K562 (cell line): ENCODE measurements at regions not wholly inside any gene's neighbourhood (a gene's known extent, or its start where the extent isn't known, plus 50 kb on each side); places are given as distances from the start of the nearest gene placed in this dataset.

ENCODE experiments used
- ATF3 ChIP-seq, 2 experiments: fragments of 450-650 bp in 1 of 2; sonication (generic) in 1 of 2; formaldehyde crosslinking in 1 of 2; IDR thresholded peaks in 1 of 2; conservative IDR thresholded peaks in 1 of 2; 2 replicates each; pipeline versions ENCODE4 v1.6.1 to v1.8.1; 2016 to 2023; ENCODE audit warnings: mild to moderate bottlenecking in 2 of 2, moderate library complexity in 2 of 2, inconsistent platforms in 1 of 2, missing genetic modification reagents in 1 of 2
- FOXA3 ChIP-seq, 2 experiments: fragments of 450-650 bp in 1 of 2; sonication (generic) in 1 of 2; formaldehyde crosslinking; IDR thresholded peaks in 1 of 2; conservative IDR thresholded peaks in 1 of 2; 2 replicates each; pipeline versions ENCODE4 v1.4.0 to v1.8.0; 2020 to 2022; ENCODE audit warnings: mild to moderate bottlenecking in 2 of 2, missing genetic modification reagents in 1 of 2
- USF1 ChIP-seq: sonication (generic); formaldehyde crosslinking; IDR thresholded peaks from 2 replicates; pipeline ENCODE4 v1.9.0; 2022; ENCODE audit warnings: mild to moderate bottlenecking, missing genetic modification reagents
- ZNF124 ChIP-seq: sonication (generic); formaldehyde crosslinking; IDR thresholded peaks from 2 replicates; pipeline ENCODE4 v1.8.1; 2022; ENCODE audit warnings: missing genetic modification reagents
- ZNF174 ChIP-seq: fragments of 250-450 bp; sonication (Bioruptor Pico); IDR thresholded peaks from 2 replicates; pipeline ENCODE4 v1.4.0; 2020; ENCODE audit warnings: mild to moderate bottlenecking

GRCh38 chr2:142642650-142643049 lies 234.8 kb upstream of the KYNU start:
- TF ChIP-seq ZNF174 (CRISPR knock-in tag), result no peak
- TF ChIP-seq USF1 (CRISPR knock-in tag), result no peak
- TF ChIP-seq ATF3 (IDR thresholded peaks at IDR 0.05), result no peak
- no peak for TF ChIP-seq ATF3 (CRISPR knock-in tag; conservative IDR thresholded peaks at IDR 0.05)
- no peak for TF ChIP-seq FOXA3 (CRISPR knock-in tag; conservative IDR thresholded peaks at IDR 0.05 in 1 of 2, IDR thresholded peaks at IDR 0.05 in 1 of 2)
- no peak for TF ChIP-seq ZNF124 (CRISPR knock-in tag)
